ENCODE measurements at regions not wholly inside any gene's neighbourhood (a gene's known extent, or its start where the extent isn't known, plus 50 kb on each side); places are given as distances from the start of the nearest gene placed in this dataset.

DNA sequence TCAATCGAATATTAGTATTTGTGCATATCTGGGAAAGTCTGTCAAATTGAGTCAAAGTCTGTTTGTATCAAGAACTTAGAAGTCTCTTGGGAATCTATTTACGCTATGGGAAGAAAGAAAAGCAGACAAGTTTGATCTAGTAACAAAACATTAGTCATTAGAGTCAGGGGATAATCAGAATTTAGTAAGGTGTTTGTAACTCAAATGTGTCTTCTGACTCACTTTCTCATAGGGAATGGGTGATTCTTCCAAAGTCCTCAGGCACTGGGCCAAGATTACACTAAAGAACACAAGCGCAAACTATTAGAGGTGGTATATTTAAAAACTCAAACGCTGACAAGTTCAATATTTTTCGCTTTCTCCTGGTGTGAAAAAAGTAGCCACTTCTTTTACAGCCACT, 926.5 kb downstream of the PDHA2 start:
- no peak for DNase-seq (ENCODE audit: low read depth, low spot score)
- Histone ChIP-seq H3K9me3 (replicated peaks; ENCODE audit: control insufficient read depth, insufficient read depth, low read length) (no peaks in the 10 kb centered on the region), H2AFZ (ENCODE audit: low read depth, low read length) (no peak overlapping the region), H3K27me3 (ENCODE audit: control insufficient read depth in 2 of 2, insufficient read depth in 2 of 2, low read length in 2 of 2) (no peaks in the 10 kb centered on the region), H3K4me2 (ENCODE audit: insufficient read depth, low read length) (no peak overlapping the region), H3K27ac (ENCODE audit: insufficient read depth, low read depth, low read length) (no peak overlapping the region), H3K9ac (replicated peaks; ENCODE audit: extremely low read depth, insufficient read depth, low read length) (no peak overlapping the region), H4K20me1 (replicated peaks; ENCODE audit: control insufficient read depth, extremely low read depth, insufficient read depth, low read length) (no peaks in the 10 kb centered on the region), H3K36me3 (ENCODE audit: control insufficient read depth in 2 of 2, extremely low read depth in 1 of 2, insufficient read depth in 2 of 2, low read length in 2 of 2) (no peaks in the 10 kb centered on the region), H3K79me2 (ENCODE audit: control insufficient read depth, insufficient read depth, low read length) (no peaks in the 10 kb centered on the region), H3K4me3 (replicated peaks in 1 of 3; ENCODE audit: insufficient read depth in 1 of 3, low read depth in 1 of 3, low read length in 3 of 3) (no peak overlapping the region), H3K9me1 (replicated peaks; ENCODE audit: control insufficient read depth, extremely low read depth, insufficient read depth, low read length) (no peaks in the 10 kb centered on the region), H3K4me1 (ENCODE audit: control insufficient read depth, extremely low read depth, insufficient read depth, low read length) (no peaks in the 10 kb centered on the region)
- ChIA-PET CTCF (no interaction called here), POLR2A (no interaction called here)
- FAIRE-seq = no peak
- dilution Hi-C loops (cut with MboI; ENCODE audit: extremely low pct_ligation_motif_present, low sequenced_read_pairs) = no loop called here
- intact Hi-C loops (cut with micrococcal nuclease) = no loop called here
- no peak for TF ChIP-seq FOS (IDR thresholded peaks at IDR 0.05; ENCODE audit: borderline replicate concordance, insufficient read depth, low read length)
- no peak for TF ChIP-seq POLR2A (IDR thresholded peaks at IDR 0.05; ENCODE audit: low read depth, low read length)
- no peak for TF ChIP-seq MYC (IDR thresholded peaks at IDR 0.05; ENCODE audit: low read depth, low read length)
- no peak for TF ChIP-seq EZH2 (IDR thresholded peaks at IDR 0.05; ENCODE audit: borderline replicate concordance, low read depth, low read length, severe bottlenecking)
- no peak for TF ChIP-seq JUN (IDR thresholded peaks at IDR 0.05; ENCODE audit: borderline replicate concordance, insufficient read depth, insufficient read length, low read depth)
- TF ChIP-seq, protein P1, sequence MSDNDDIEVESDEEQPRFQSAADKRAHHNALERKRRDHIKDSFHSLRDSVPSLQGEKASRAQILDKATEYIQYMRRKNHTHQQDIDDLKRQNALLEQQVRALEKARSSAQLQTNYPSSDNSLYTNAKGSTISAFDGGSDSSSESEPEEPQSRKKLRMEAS (IDR thresholded peaks at IDR 0.05; ENCODE audit: insufficient read depth, insufficient read length) = no peak
- TF ChIP-seq POLR2AphosphoS5 (IDR thresholded peaks at IDR 0.05; ENCODE audit: insufficient read depth, low read depth, low read length) = no peak
- TF ChIP-seq, protein P2, sequence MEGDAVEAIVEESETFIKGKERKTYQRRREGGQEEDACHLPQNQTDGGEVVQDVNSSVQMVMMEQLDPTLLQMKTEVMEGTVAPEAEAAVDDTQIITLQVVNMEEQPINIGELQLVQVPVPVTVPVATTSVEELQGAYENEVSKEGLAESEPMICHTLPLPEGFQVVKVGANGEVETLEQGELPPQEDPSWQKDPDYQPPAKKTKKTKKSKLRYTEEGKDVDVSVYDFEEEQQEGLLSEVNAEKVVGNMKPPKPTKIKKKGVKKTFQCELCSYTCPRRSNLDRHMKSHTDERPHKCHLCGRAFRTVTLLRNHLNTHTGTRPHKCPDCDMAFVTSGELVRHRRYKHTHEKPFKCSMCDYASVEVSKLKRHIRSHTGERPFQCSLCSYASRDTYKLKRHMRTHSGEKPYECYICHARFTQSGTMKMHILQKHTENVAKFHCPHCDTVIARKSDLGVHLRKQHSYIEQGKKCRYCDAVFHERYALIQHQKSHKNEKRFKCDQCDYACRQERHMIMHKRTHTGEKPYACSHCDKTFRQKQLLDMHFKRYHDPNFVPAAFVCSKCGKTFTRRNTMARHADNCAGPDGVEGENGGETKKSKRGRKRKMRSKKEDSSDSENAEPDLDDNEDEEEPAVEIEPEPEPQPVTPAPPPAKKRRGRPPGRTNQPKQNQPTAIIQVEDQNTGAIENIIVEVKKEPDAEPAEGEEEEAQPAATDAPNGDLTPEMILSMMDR (IDR thresholded peaks at IDR 0.05; ENCODE audit: extremely low read depth in 1 of 2, insufficient read depth in 1 of 2, low read depth in 1 of 2, low read length in 2 of 2) = no peak
- TF ChIP-seq GATA2 (IDR thresholded peaks at IDR 0.05; ENCODE audit: insufficient read depth, insufficient read length, low read depth, low read length) = no peak
- no TSS peak for BruUV-seq (replicated peaks)
